K562 (cell line): ENCODE measurements at regions not wholly inside any gene's neighbourhood (a gene's known extent, or its start where the extent isn't known, plus 50 kb on each side); places are given as distances from the start of the nearest gene placed in this dataset.

Source experiments
- ATAC-seq: fragments of 200-7000 bp; cut with Tn5 transposase; 3 replicates; pipeline ENCODE4 v1.9.1; 2020; ENCODE audit warnings: moderate library complexity
- BruUV-seq: library from RNA; stranded (reverse); fragments of 400-500 nt; replicated peaks from 2 replicates; lab custom pipeline; 2021; lab: Mats Ljungman, UMichigan
- CTCF ChIA-PET: fragments of 300-600 bp; formaldehyde crosslinking; extraction: SDS; loops from one replicate; lab custom pipeline; 2021; ENCODE audit warnings: low intra/inter-chr PET ratio; lab: Yijun Ruan, JAX
- POLR2A ChIA-PET: fragments of 300-600, 350-650 bp; sonication (Branson Sonifier 250); formaldehyde crosslinking; extraction: SDS; loops from one replicate; lab custom pipeline; 2021; ENCODE audit warnings: antibody characterized with exemption, inconsistent platforms; lab: Yijun Ruan, JAX
- DNase-seq, 4 experiments: peaks; one replicate each; pipeline versions ENCODE4 v3.0.0 to v3.0.0-alpha.2; 2011 to 2018; ENCODE audit warnings: low spot score in 3 of 4, mixed read lengths in 3 of 4; ENCODE audit errors: extremely low read depth in 1 of 4
- FAIRE-seq: peaks from 2 replicates; lab custom pipeline; 2011; peaks lifted over from hg19 to GRCh38; lab: Jason Lieb, UNC
- H2AFZ ChIP-seq: 2 replicates; pipeline ENCODE4 v1.6.0; 2011; ENCODE audit warnings: low read depth, low read length, control low read depth, inconsistent platforms
- H3K27ac ChIP-seq: fragments of 200-600 bp; 3 replicates; pipeline ENCODE4 v1.8.0; 2011; ENCODE audit warnings: low read depth, mild to moderate bottlenecking, control low read depth, inconsistent platforms, low read length, moderate library complexity, mixed read lengths; ENCODE audit errors: extremely low read depth
- H3K27me3 ChIP-seq, 2 experiments: fragments of 300-600 bp in 1 of 2; 2 replicates in 1 of 2; 3 replicates in 1 of 2; pipeline versions ENCODE4 v1.6.0 to v1.8.0; 2011; ENCODE audit warnings: inconsistent platforms in 2 of 2, low read length in 2 of 2, mild to moderate bottlenecking in 1 of 2, mixed read lengths in 1 of 2, moderate library complexity in 1 of 2; ENCODE audit not compliant: control insufficient read depth in 2 of 2, insufficient read depth in 2 of 2
- H3K36me3 ChIP-seq: fragments of 300-600 bp; 3 replicates; pipeline ENCODE4 v1.8.0; 2011; ENCODE audit warnings: mild to moderate bottlenecking, low read length, inconsistent platforms; ENCODE audit not compliant: control insufficient read depth, insufficient read depth
- H3K4me1 ChIP-seq, 2 experiments: fragments of 200-600 bp in 1 of 2; replicated peaks in 1 of 2; 2 replicates in 1 of 2; 3 replicates in 1 of 2; pipeline versions ENCODE4 v1.5.1 to v1.8.0; 2011; ENCODE audit warnings: inconsistent platforms in 2 of 2, low read length in 2 of 2, mild to moderate bottlenecking in 1 of 2, mixed read lengths in 1 of 2, moderate library complexity in 1 of 2; ENCODE audit not compliant: control insufficient read depth in 2 of 2, insufficient read depth in 2 of 2
- H3K4me2 ChIP-seq: 2 replicates; pipeline ENCODE4 v1.6.1; 2011; ENCODE audit warnings: low read length, control low read depth, inconsistent platforms, mixed read lengths; ENCODE audit not compliant: insufficient read depth
- H3K4me3 ChIP-seq: fragments of 200-600 bp; sonication (generic), shearing (Covaris generic); 2 replicates; pipeline ENCODE4 v1.5.1; 2016; ENCODE audit warnings: control low read depth, inconsistent platforms
- H3K79me2 ChIP-seq: fragments of 200-600 bp; 3 replicates; pipeline ENCODE4 v1.8.0; 2011; ENCODE audit warnings: low read length, inconsistent platforms; ENCODE audit not compliant: control insufficient read depth, insufficient read depth
- H3K9ac ChIP-seq, 2 experiments: 2 replicates each; pipeline versions ENCODE4 v1.6.0 to v1.6.1; 2011; ENCODE audit warnings: low read depth in 2 of 2, low read length in 2 of 2, control low read depth in 1 of 2, inconsistent platforms in 1 of 2, mild to moderate bottlenecking in 1 of 2, mixed read lengths in 1 of 2; ENCODE audit not compliant: insufficient read depth in 1 of 2
- H3K9me1 ChIP-seq: one replicate; pipeline ENCODE4 v1.6.0; 2011; ENCODE audit warnings: inconsistent platforms, mild to moderate bottlenecking, low read length, moderate library complexity; ENCODE audit not compliant: control insufficient read depth, insufficient read depth
- H3K9me3 ChIP-seq: replicated peaks from 2 replicates; pipeline ENCODE4 v1.5.1; 2011; ENCODE audit warnings: low read depth, low read length, inconsistent platforms; ENCODE audit not compliant: control insufficient read depth, insufficient read depth
- H4K20me1 ChIP-seq: replicated peaks from 2 replicates; pipeline ENCODE4 v1.6.1; 2011; ENCODE audit warnings: low read length, inconsistent platforms, mixed read lengths; ENCODE audit not compliant: control insufficient read depth, insufficient read depth
- BCL6 ChIP-seq: fragments of 250-450 bp; sonication (Bioruptor Pico); IDR thresholded peaks from 2 replicates; pipeline ENCODE4 v1.4.0; 2020
- ELF2 ChIP-seq: fragments of 250-450 bp; sonication (Bioruptor Pico); IDR thresholded peaks from 2 replicates; pipeline ENCODE4 v1.5.0; 2021; ENCODE audit warnings: mild to moderate bottlenecking
- FOXA1 ChIP-seq: fragments of 450-650 bp; IDR thresholded peaks from 2 replicates; pipeline ENCODE4 v1.6.1; 2016; ENCODE audit warnings: mild to moderate bottlenecking, borderline replicate concordance
- GATAD2B ChIP-seq: fragments of 450-650 bp; IDR thresholded peaks from 2 replicates; pipeline ENCODE4 v1.6.1; 2017; ENCODE audit warnings: mild to moderate bottlenecking, borderline replicate concordance
- HDAC6 ChIP-seq: IDR thresholded peaks from 2 replicates; pipeline ENCODE4 v1.6.1; 2012; ENCODE audit warnings: low read depth, mild to moderate bottlenecking, control low read depth, inconsistent platforms, low read length, moderate library complexity
- ZNF146 ChIP-seq: IDR thresholded peaks from one replicate; pipeline ENCODE4 v1.6.1; 2018; ENCODE audit warnings: missing compliant biosample characterization; ENCODE audit not compliant: unreplicated experiment
- ZNF23 ChIP-seq: fragments of 250-450 bp; sonication (Bioruptor Pico); IDR thresholded peaks from 2 replicates; pipeline ENCODE4 v1.4.0; 2020; ENCODE audit warnings: mild to moderate bottlenecking
- ZNF253 ChIP-seq: fragments of 250-450 bp; sonication (Bioruptor Pico); conservative IDR thresholded peaks from 2 replicates; pipeline ENCODE4 v1.6.1; 2021; ENCODE audit warnings: mild to moderate bottlenecking
- ZNF347 ChIP-seq: fragments of 450-650 bp; formaldehyde crosslinking; IDR thresholded peaks from 2 replicates; pipeline ENCODE4 v1.4.0; 2020; ENCODE audit warnings: low read depth, mild to moderate bottlenecking, moderate library complexity
- ZNF764 ChIP-seq: fragments of 250-450 bp; sonication (Bioruptor Pico); IDR thresholded peaks from 2 replicates; pipeline ENCODE4 v1.4.0; 2020; ENCODE audit warnings: low read depth, mild to moderate bottlenecking, moderate library complexity
- WGBS: fragments of 100-300 bp; shearing (Covaris generic); methylation state at CpG from one replicate; pipeline ENCODE4 v1.1.6; 2016; ENCODE audit warnings: low coverage, mixed read lengths; ENCODE audit not compliant: insufficient coverage; ENCODE audit errors: missing lambda C conversion rate; 5-methylcytosine and 5-hydroxymethylcytosine counted together
- in situ Hi-C: fragments of 300-500 bp; cut with MboI; formaldehyde crosslinking; loops from 4 replicates; pipeline ENCODE4 v1.15.0; 2018; ENCODE audit warnings: inconsistent platforms, mixed read lengths
- intact Hi-C: fragments of 100-400 bp; cut with micrococcal nuclease; formaldehyde crosslinking; loops from 2 replicates; pipeline ENCODE4 v1.14.2; 2022
- TF ChIP-seq, protein P1 (sequence below): fragments of 450-650 bp; IDR thresholded peaks from 2 replicates; pipeline ENCODE4 v1.7.0; 2016; ENCODE audit warnings: borderline replicate concordance
- TF ChIP-seq, protein P2 (sequence below): sonication (generic); formaldehyde crosslinking; IDR thresholded peaks from 2 replicates; pipeline ENCODE4 v1.8.0; 2023; ENCODE audit warnings: mild to moderate bottlenecking, missing genetic modification reagents
- TF ChIP-seq, protein P3 (sequence below): IDR thresholded peaks from 3 replicates; pipeline ENCODE4 v1.6.1; 2011; ENCODE audit warnings: borderline replicate concordance, mild to moderate bottlenecking, moderate library complexity; ENCODE audit not compliant: insufficient read length; ENCODE audit errors: extremely low read depth
- TF ChIP-seq, protein P4 (sequence below): fragments of 150-350 bp; conservative IDR thresholded peaks from 2 replicates; pipeline ENCODE4 v1.6.1; 2014; ENCODE audit warnings: low read length

DNA sequence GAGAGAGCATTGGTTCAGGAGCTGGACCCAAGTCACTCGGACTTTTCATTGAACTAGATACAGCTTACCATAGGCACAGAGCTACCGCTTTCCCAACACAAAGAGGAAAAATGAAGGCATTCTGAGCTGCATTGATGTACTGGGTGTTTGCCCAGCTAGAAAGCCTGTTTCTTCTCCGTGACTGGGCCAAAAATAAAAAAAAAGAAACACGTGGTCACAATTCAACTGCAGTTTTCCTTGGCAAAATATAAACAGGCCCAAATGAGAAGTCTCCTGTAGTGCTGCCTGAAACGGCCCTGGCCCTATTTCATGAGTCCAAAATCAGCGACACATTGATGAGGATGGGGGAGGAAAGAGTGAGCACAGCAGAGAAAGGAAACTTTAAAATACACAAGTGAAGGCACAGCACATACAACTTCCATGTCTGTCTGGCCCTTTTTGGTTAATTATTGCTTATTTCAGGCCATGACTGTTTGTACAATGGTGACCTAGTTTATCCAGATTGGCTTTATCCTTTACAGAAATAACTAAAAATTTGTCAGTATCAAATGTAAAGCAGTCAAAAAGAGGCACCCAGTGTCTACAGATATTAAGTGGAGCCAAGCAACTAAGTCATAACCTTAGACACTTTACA lies 179.7 kb downstream of the ICOS start:
- DNase-seq (no peak), ATAC-seq (no peak), FAIRE-seq (no peak)
- BruUV-seq = no TSS peak
- H3K27ac ChIP-seq = no peak overlapping the region
- no peak for TF ChIP-seq ZNF253
- no peak for TF ChIP-seq HDAC6
- TF ChIP-seq, protein P1, sequence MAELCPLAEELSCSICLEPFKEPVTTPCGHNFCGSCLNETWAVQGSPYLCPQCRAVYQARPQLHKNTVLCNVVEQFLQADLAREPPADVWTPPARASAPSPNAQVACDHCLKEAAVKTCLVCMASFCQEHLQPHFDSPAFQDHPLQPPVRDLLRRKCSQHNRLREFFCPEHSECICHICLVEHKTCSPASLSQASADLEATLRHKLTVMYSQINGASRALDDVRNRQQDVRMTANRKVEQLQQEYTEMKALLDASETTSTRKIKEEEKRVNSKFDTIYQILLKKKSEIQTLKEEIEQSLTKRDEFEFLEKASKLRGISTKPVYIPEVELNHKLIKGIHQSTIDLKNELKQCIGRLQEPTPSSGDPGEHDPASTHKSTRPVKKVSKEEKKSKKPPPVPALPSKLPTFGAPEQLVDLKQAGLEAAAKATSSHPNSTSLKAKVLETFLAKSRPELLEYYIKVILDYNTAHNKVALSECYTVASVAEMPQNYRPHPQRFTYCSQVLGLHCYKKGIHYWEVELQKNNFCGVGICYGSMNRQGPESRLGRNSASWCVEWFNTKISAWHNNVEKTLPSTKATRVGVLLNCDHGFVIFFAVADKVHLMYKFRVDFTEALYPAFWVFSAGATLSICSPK = no peak
- no peak for TF ChIP-seq ZNF347 (CRISPR knock-in tag)
- no peak for TF ChIP-seq ZNF146
- TF ChIP-seq, protein P2, sequence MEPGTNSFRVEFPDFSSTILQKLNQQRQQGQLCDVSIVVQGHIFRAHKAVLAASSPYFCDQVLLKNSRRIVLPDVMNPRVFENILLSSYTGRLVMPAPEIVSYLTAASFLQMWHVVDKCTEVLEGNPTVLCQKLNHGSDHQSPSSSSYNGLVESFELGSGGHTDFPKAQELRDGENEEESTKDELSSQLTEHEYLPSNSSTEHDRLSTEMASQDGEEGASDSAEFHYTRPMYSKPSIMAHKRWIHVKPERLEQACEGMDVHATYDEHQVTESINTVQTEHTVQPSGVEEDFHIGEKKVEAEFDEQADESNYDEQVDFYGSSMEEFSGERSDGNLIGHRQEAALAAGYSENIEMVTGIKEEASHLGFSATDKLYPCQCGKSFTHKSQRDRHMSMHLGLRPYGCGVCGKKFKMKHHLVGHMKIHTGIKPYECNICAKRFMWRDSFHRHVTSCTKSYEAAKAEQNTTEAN (CRISPR knock-in tag) = no peak
- no peak for TF ChIP-seq FOXA1
- TF ChIP-seq, protein P3, sequence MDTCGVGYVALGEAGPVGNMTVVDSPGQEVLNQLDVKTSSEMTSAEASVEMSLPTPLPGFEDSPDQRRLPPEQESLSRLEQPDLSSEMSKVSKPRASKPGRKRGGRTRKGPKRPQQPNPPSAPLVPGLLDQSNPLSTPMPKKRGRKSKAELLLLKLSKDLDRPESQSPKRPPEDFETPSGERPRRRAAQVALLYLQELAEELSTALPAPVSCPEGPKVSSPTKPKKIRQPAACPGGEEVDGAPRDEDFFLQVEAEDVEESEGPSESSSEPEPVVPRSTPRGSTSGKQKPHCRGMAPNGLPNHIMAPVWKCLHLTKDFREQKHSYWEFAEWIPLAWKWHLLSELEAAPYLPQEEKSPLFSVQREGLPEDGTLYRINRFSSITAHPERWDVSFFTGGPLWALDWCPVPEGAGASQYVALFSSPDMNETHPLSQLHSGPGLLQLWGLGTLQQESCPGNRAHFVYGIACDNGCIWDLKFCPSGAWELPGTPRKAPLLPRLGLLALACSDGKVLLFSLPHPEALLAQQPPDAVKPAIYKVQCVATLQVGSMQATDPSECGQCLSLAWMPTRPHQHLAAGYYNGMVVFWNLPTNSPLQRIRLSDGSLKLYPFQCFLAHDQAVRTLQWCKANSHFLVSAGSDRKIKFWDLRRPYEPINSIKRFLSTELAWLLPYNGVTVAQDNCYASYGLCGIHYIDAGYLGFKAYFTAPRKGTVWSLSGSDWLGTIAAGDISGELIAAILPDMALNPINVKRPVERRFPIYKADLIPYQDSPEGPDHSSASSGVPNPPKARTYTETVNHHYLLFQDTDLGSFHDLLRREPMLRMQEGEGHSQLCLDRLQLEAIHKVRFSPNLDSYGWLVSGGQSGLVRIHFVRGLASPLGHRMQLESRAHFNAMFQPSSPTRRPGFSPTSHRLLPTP = no peak
- no peak for TF ChIP-seq GATAD2B
- TF ChIP-seq ELF2 (CRISPR knock-in tag) = no peak
- no peak for TF ChIP-seq ZNF23 (CRISPR knock-in tag)
- TF ChIP-seq, protein P4, sequence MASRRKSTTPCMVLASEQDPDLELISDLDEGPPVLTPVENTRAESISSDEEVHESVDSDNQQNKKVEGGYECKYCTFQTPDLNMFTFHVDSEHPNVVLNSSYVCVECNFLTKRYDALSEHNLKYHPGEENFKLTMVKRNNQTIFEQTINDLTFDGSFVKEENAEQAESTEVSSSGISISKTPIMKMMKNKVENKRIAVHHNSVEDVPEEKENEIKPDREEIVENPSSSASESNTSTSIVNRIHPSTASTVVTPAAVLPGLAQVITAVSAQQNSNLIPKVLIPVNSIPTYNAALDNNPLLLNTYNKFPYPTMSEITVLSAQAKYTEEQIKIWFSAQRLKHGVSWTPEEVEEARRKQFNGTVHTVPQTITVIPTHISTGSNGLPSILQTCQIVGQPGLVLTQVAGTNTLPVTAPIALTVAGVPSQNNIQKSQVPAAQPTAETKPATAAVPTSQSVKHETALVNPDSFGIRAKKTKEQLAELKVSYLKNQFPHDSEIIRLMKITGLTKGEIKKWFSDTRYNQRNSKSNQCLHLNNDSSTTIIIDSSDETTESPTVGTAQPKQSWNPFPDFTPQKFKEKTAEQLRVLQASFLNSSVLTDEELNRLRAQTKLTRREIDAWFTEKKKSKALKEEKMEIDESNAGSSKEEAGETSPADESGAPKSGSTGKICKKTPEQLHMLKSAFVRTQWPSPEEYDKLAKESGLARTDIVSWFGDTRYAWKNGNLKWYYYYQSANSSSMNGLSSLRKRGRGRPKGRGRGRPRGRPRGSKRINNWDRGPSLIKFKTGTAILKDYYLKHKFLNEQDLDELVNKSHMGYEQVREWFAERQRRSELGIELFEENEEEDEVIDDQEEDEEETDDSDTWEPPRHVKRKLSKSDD = no peak
- no peak for TF ChIP-seq ZNF764 (CRISPR knock-in tag)
- no peak for TF ChIP-seq BCL6 (CRISPR knock-in tag)
- no peaks in the 10 kb centered on the region for H3K4me1 ChIP-seq
- H3K79me2 ChIP-seq = no peaks in the 10 kb centered on the region
- POLR2A ChIA-PET = no interaction called here
- no peak overlapping the region for H3K9ac ChIP-seq
- no peak overlapping the region for H2AFZ ChIP-seq
- no peaks in the 10 kb centered on the region for H3K36me3 ChIP-seq
- H3K4me3 ChIP-seq = no peak overlapping the region
- H4K20me1 ChIP-seq = no peaks in the 10 kb centered on the region
- CTCF ChIA-PET = no interaction called here
- 5% methylated on average over 4 of the region's 6 CpGs for WGBS
- intact Hi-C loops = no loop called here
- H3K4me2 ChIP-seq = no peak overlapping the region
- H3K9me1 ChIP-seq = no peaks in the 10 kb centered on the region
- H3K27me3 ChIP-seq = no peaks in the 10 kb centered on the region
- in situ Hi-C loops = no loop called here
- no peaks in the 10 kb centered on the region for H3K9me3 ChIP-seq
